Sigmoid colon (tissue), 6 donors: ENCODE measurements at regions not wholly inside any gene's neighbourhood (a gene's known extent, or its start where the extent isn't known, plus 50 kb on each side); places are given as distances from the start of the nearest gene placed in this dataset.
A peak's percentile ranks its signal among the peaks of the same experiment; 100 is the strongest.
"Not testable (repeated sequence)": the region's sequence is repeated elsewhere in the genome, so short reads cannot be mapped to it uniquely, and the experiment has no call there.

Experiments used
- DNase-seq: peaks from one replicate; pipeline ENCODE4 v3.0.0-alpha.2; 2019
- H3K27ac ChIP-seq, 4 donors: fragments of 200-600 bp; sonication (generic); one replicate each; pipeline ENCODE4 v1.5.1; 2016 to 2019; ENCODE audit warnings: mild to moderate bottlenecking in 1 of 4
- H3K27me3 ChIP-seq, 3 donors: fragments of 200-600 bp; sonication (generic); one replicate each; pipeline ENCODE4 v1.5.1; 2019; ENCODE audit warnings: mild to moderate bottlenecking in 1 of 3
- H3K36me3 ChIP-seq, 4 donors: fragments of 200-600 bp; sonication (generic); one replicate each; pipeline ENCODE4 v1.5.1; 2016 to 2019
- H3K4me1 ChIP-seq, 4 donors: fragments of 200-600 bp; sonication (generic); one replicate each; pipeline ENCODE4 v1.5.1; 2017 to 2019
- H3K4me3 ChIP-seq, 4 donors: fragments of 200-600 bp; sonication (generic); one replicate each; pipeline ENCODE4 v1.5.1; 2017 to 2019; ENCODE audit warnings: mild to moderate bottlenecking in 2 of 4, moderate library complexity in 1 of 4
- H3K9me3 ChIP-seq, 4 donors: fragments of 200-600 bp in 3 of 4; sonication (generic) in 3 of 4; one replicate each; pipeline versions ENCODE4 v1.5.1 to v1.6.1; 2013 to 2019
- CTCF ChIP-seq, 4 experiments: fragments of 450-650 bp in 3 of 4; fragments of 200-600 bp in 1 of 4; IDR thresholded peaks; one replicate each; pipeline ENCODE4 v1.5.1; 2016 to 2019; ENCODE audit warnings: antibody characterized with exemption in 4 of 4, mild to moderate bottlenecking in 3 of 4, moderate library complexity in 2 of 4
- EP300 ChIP-seq, 4 donors: sonication (generic); formaldehyde crosslinking; IDR thresholded peaks; one replicate each; pipeline ENCODE4 v1.6.1; 2017; ENCODE audit warnings: antibody characterized with exemption in 4 of 4
- POLR2A ChIP-seq, 2 donors: fragments of 450-650 bp; IDR thresholded peaks; one replicate each; pipeline ENCODE4 v1.6.1; 2016; ENCODE audit warnings: antibody characterized with exemption in 2 of 2, mild to moderate bottlenecking in 2 of 2, moderate library complexity in 2 of 2
- POLR2AphosphoS5 ChIP-seq, 4 donors: sonication (generic); formaldehyde crosslinking; IDR thresholded peaks; one replicate each; pipeline ENCODE4 v1.6.1; 2017; ENCODE audit warnings: antibody characterized with exemption in 4 of 4
- WGBS, 2 donors: extraction: QIAGEN DNeasy Blood & Tissue Kit; methylation state at CpG; one replicate each; pipeline ENCODE4 v1.1.7; 2013; 5-methylcytosine and 5-hydroxymethylcytosine counted together
- intact Hi-C: fragments of 100-400 bp; cut with DNase I; formaldehyde crosslinking; loops from one replicate; pipeline ENCODE4 v1.15.1; 2023
- donor health status: healthy with polysubstance abuse.
- donor health status: healthy.

- peak in 3 of 4 experiments; percentile 59 to 75 (median 67) for TF ChIP-seq CTCF (IDR thresholded peaks at IDR 0.05)
- intact Hi-C loops = loop anchor here (2.0 to 5.0 kb wide), 4 partner anchors 286 to 1203 kb away; no protein-coding TSS in a partner anchor
- H3K27ac ChIP-seq, H3K9me3 ChIP-seq, H3K27me3 ChIP-seq, DNase-seq, H3K36me3 ChIP-seq, H3K4me3 ChIP-seq: not testable (repeated sequence)
- peaks cover 0 to 27% (median 4%) of the 10 kb centered on the region in 4 donors for H3K4me1 ChIP-seq
- 18 to 26% methylated on average over 4 of the region's 4 CpGs for WGBS, 2 donors
These were observed 941.0 kb downstream of the LTN1 start for GRCh38 chr21:28051649-28052048.

GRCh38 chr21:28035692-28036091 lies 957.0 kb downstream of the LTN1 start:
- H3K9me3 ChIP-seq, H3K27me3 ChIP-seq, DNase-seq, intact Hi-C loops, H3K4me1 ChIP-seq, H3K4me3 ChIP-seq, H3K36me3 ChIP-seq: not testable (repeated sequence)
- H3K27ac ChIP-seq = peak overlapping the region in 1 of 4 donors; percentile 34
- TF ChIP-seq POLR2AphosphoS5 (IDR thresholded peaks at IDR 0.05) = peak in 2 of 4 donors; percentile 20 to 37

GRCh38 chr21:28034916-28035315 lies 957.8 kb downstream of the LTN1 start:
- WGBS, 2 donors = 75 to 82% methylated on average over 2 of the region's 2 CpGs
- H3K4me3 ChIP-seq, intact Hi-C loops, H3K36me3 ChIP-seq, H3K27me3 ChIP-seq, H3K4me1 ChIP-seq, H3K27ac ChIP-seq, DNase-seq: not testable (repeated sequence)
- H3K9me3 ChIP-seq = peaks cover 2 to 12% (median 8%) of the 10 kb centered on the region in 4 donors

GRCh38 chr21:28034334-28034733 lies 958.3 kb downstream of the LTN1 start:
- H3K27ac ChIP-seq, H3K36me3 ChIP-seq, H3K4me3 ChIP-seq, H3K27me3 ChIP-seq, intact Hi-C loops, H3K4me1 ChIP-seq: not testable (repeated sequence)
- TF ChIP-seq POLR2AphosphoS5 (IDR thresholded peaks at IDR 0.05) = peak in 1 of 4 donors; percentile 19
- WGBS, 2 donors = 86 to 92% methylated on average over 4 of the region's 4 CpGs
- DNase-seq = peak; percentile 74
- peaks cover 2 to 14% (median 8%) of the 10 kb centered on the region in 4 donors for H3K9me3 ChIP-seq

GRCh38 chr21:28032652-28033051 lies 960.0 kb downstream of the LTN1 start:
- intact Hi-C loops, DNase-seq, H3K27me3 ChIP-seq, H3K4me1 ChIP-seq, H3K36me3 ChIP-seq, H3K4me3 ChIP-seq, H3K27ac ChIP-seq: not testable (repeated sequence)
- 92 to 98% methylated on average over 1 of the region's 1 CpG for WGBS, 2 donors
- peaks cover 0 to 14% (median 8%) of the 10 kb centered on the region in 4 donors for H3K9me3 ChIP-seq

GRCh38 chr21:28031066-28031465 lies 961.6 kb downstream of the LTN1 start:
- H3K4me3 ChIP-seq, H3K27ac ChIP-seq, DNase-seq, H3K4me1 ChIP-seq, H3K36me3 ChIP-seq, intact Hi-C loops, H3K27me3 ChIP-seq: not testable (repeated sequence)
- H3K9me3 ChIP-seq = peaks cover 0 to 14% (median 8%) of the 10 kb centered on the region in 4 donors

- 90 to 95% methylated on average over 1 of the region's 1 CpG for WGBS, 2 donors
- no peak for DNase-seq
- TF ChIP-seq POLR2A (IDR thresholded peaks at IDR 0.05) = no peak
- no peak for TF ChIP-seq POLR2AphosphoS5 (IDR thresholded peaks at IDR 0.05)
- TF ChIP-seq CTCF (IDR thresholded peaks at IDR 0.05) = no peak
- no peak for TF ChIP-seq EP300 (IDR thresholded peaks at IDR 0.05)
- peaks cover 0 to 3% (median 0%) of the 10 kb centered on the region in 4 donors for H3K9me3 ChIP-seq
- intact Hi-C loops = no loop called here
- no peaks in the 10 kb centered on the region for H3K4me1 ChIP-seq
- H3K36me3 ChIP-seq = no peaks in the 10 kb centered on the region
- H3K4me3 ChIP-seq = no peak overlapping the region
- no peak overlapping the region for H3K27ac ChIP-seq
- no peaks in the 10 kb centered on the region for H3K27me3 ChIP-seq
These were observed 967.6 kb downstream of the LTN1 start for GRCh38 chr21:28025111-28025510.
